SK-N-SH (cell line): ENCODE measurements at regions not wholly inside any gene's neighbourhood (a gene's known extent, or its start where the extent isn't known, plus 50 kb on each side); places are given as distances from the start of the nearest gene placed in this dataset.

ENCODE experiments used
- CTCF ChIA-PET: fragments of 300-600, 350-600 bp; formaldehyde crosslinking; extraction: SDS; loops from one replicate; lab custom pipeline; 2021; lab: Yijun Ruan, JAX
- POLR2A ChIA-PET: fragments of 350-600 bp; sonication (Branson Sonifier 250); formaldehyde crosslinking; extraction: SDS; loops from one replicate; lab custom pipeline; 2020; ENCODE audit warnings: antibody characterized with exemption, inconsistent platforms; lab: Yijun Ruan, JAX
- DNase-seq: peaks from one replicate; pipeline ENCODE4 v3.0.0; 2012
- H2AFZ ChIP-seq: fragments of 200-600 bp; sonication (generic); 2 replicates; pipeline ENCODE4 v1.8.1; 2016; ENCODE audit warnings: antibody characterized with exemption, mild to moderate bottlenecking, low read depth
- H3F3A ChIP-seq: fragments of 200-600 bp; sonication (generic); replicated peaks from 2 replicates; pipeline ENCODE3; 2016; ENCODE audit warnings: antibody characterized with exemption, mild to moderate bottlenecking; ENCODE audit not compliant: insufficient read depth
- H3K27ac ChIP-seq, 2 experiments: fragments of 200-500 bp in 1 of 2; fragments of 200-600 bp in 1 of 2; sonication (Bioruptor generic) in 1 of 2; sonication (generic), shearing (Covaris generic) in 1 of 2; 2 replicates each; pipeline versions ENCODE4 v1.5.1 to v1.6.1; 2014 to 2016; ENCODE audit warnings: low read depth in 2 of 2, inconsistent platforms in 1 of 2, low read length in 1 of 2, mild to moderate bottlenecking in 1 of 2, mixed read lengths in 1 of 2
- H3K27me3 ChIP-seq: fragments of 200-600 bp; sonication (generic), shearing (Covaris generic); 2 replicates; pipeline ENCODE4 v1.6.1; 2016; ENCODE audit warnings: mixed run types; ENCODE audit not compliant: insufficient read depth
- H3K36me3 ChIP-seq, 2 experiments: fragments of 200-500 bp in 1 of 2; fragments of 200-600 bp in 1 of 2; sonication (Bioruptor generic) in 1 of 2; sonication (generic) in 1 of 2; replicated peaks in 1 of 2; 2 replicates each; pipeline versions ENCODE3 to v1.5.1; 2014 to 2016; ENCODE audit warnings: low read length in 1 of 2, mild to moderate bottlenecking in 1 of 2; ENCODE audit not compliant: insufficient read depth in 2 of 2, control insufficient read depth in 1 of 2
- H3K4me1 ChIP-seq, 2 experiments: fragments of 200-500 bp in 1 of 2; fragments of 200-600 bp in 1 of 2; sonication (Bioruptor generic) in 1 of 2; sonication (generic), shearing (Covaris generic) in 1 of 2; 2 replicates each; pipeline versions ENCODE4 v1.5.1 to v1.6.1; 2014 to 2016; ENCODE audit warnings: low read depth in 1 of 2, low read length in 1 of 2, mixed run types in 1 of 2; ENCODE audit not compliant: insufficient read depth in 2 of 2, control insufficient read depth in 1 of 2
- H3K4me2 ChIP-seq: fragments of 200-600 bp; sonication (generic), shearing (Covaris generic); 2 replicates; pipeline ENCODE4 v1.6.1; 2017; ENCODE audit warnings: mixed run types
- H3K4me3 ChIP-seq, 2 experiments: fragments of 200-500 bp in 1 of 2; fragments of 200-600 bp in 1 of 2; sonication (Bioruptor generic) in 1 of 2; sonication (generic), shearing (Covaris generic) in 1 of 2; 2 replicates each; pipeline versions ENCODE4 v1.5.1 to v1.8.1; 2014 to 2016; ENCODE audit warnings: low read depth in 2 of 2, inconsistent platforms in 1 of 2, low read length in 1 of 2, mild to moderate bottlenecking in 1 of 2, mixed read lengths in 1 of 2, moderate library complexity in 1 of 2
- H3K79me2 ChIP-seq: fragments of 200-600 bp; sonication (generic); 2 replicates; pipeline ENCODE4 v1.8.1; 2017; ENCODE audit warnings: mild to moderate bottlenecking; ENCODE audit not compliant: insufficient read depth
- H3K9ac ChIP-seq: fragments of 200-600 bp; sonication (generic); 2 replicates; pipeline ENCODE4 v1.6.1; 2017; ENCODE audit warnings: mixed run types
- H3K9me2 ChIP-seq: fragments of 200-600 bp; sonication (generic); 2 replicates; pipeline ENCODE4 v1.6.1; 2017; ENCODE audit warnings: mixed run types
- H3K9me3 ChIP-seq: fragments of 200-600 bp; sonication (generic); 2 replicates; pipeline ENCODE4 v1.6.1; 2017; ENCODE audit warnings: mixed run types, mild to moderate bottlenecking, moderate library complexity
- H4K20me1 ChIP-seq: fragments of 200-600 bp; sonication (generic); 2 replicates; pipeline ENCODE4 v1.6.1; 2017; ENCODE audit warnings: mild to moderate bottlenecking, mixed run types; ENCODE audit not compliant: insufficient read depth
- CHD2 ChIP-seq: fragments of 150-350 bp; IDR thresholded peaks from 2 replicates; pipeline ENCODE4 v1.6.1; 2018; ENCODE audit warnings: low read length; ENCODE audit not compliant: partially characterized antibody
- ELF1 ChIP-seq: IDR thresholded peaks from 2 replicates; pipeline ENCODE4 v1.4.0; 2012
- EP300 ChIP-seq, 2 experiments: IDR thresholded peaks; 2 replicates each; pipeline versions ENCODE4 v1.4.0 to v1.6.1; 2012; ENCODE audit warnings: borderline replicate concordance in 1 of 2, low read depth in 1 of 2, low read length in 1 of 2
- FOSL2 ChIP-seq: IDR thresholded peaks from 2 replicates; pipeline ENCODE4 v1.4.0; 2012; ENCODE audit warnings: low read depth, mild to moderate bottlenecking, moderate library complexity, borderline replicate concordance
- FOXJ3 ChIP-seq: sonication (generic); formaldehyde crosslinking; IDR thresholded peaks from 2 replicates; pipeline ENCODE4 v1.5.1; 2020; ENCODE audit warnings: mild to moderate bottlenecking, missing genetic modification reagents
- MAX ChIP-seq: IDR thresholded peaks from 2 replicates; pipeline ENCODE4 v1.4.0; 2012; ENCODE audit warnings: low read depth
- MXI1 ChIP-seq: IDR thresholded peaks from 2 replicates; pipeline ENCODE4 v1.6.1; 2012; ENCODE audit warnings: mild to moderate bottlenecking, low read depth, low read length, improper control_type of control experiment
- NRF1 ChIP-seq: IDR thresholded peaks from 2 replicates; pipeline ENCODE4 v1.6.1; 2012; ENCODE audit warnings: low read depth, mild to moderate bottlenecking, low read length
- RCOR1 ChIP-seq: fragments of 150-350 bp; IDR thresholded peaks from 2 replicates; pipeline ENCODE4 v1.6.1; 2017; ENCODE audit warnings: antibody characterized with exemption, low read length
- RFX5 ChIP-seq: IDR thresholded peaks from 2 replicates; pipeline ENCODE4 v1.6.1; 2012; ENCODE audit warnings: mild to moderate bottlenecking, improper control_type of control experiment, low read length
- SIN3A ChIP-seq: IDR thresholded peaks from 2 replicates; pipeline ENCODE4 v1.6.1; 2012; ENCODE audit warnings: low read depth, mild to moderate bottlenecking, low read length, moderate library complexity, borderline replicate concordance
- SMC3 ChIP-seq: IDR thresholded peaks from 2 replicates; pipeline ENCODE4 v1.6.1; 2012; ENCODE audit warnings: low read depth, low read length, improper control_type of control experiment
- USF1 ChIP-seq: IDR thresholded peaks from 2 replicates; pipeline ENCODE4 v1.4.0; 2012; ENCODE audit warnings: low read depth, borderline replicate concordance
- USF2 ChIP-seq: fragments of 150-350 bp; IDR thresholded peaks from 2 replicates; pipeline ENCODE4 v1.6.1; 2017; ENCODE audit warnings: antibody characterized with exemption, low read length, low read depth, borderline replicate concordance
- WGBS: methylation state at CpG from one replicate; pipeline ENCODE4 v1.1.6; 2017; ENCODE audit warnings: low lambda C conversion rate; 5-methylcytosine and 5-hydroxymethylcytosine counted together
- TF ChIP-seq, protein P1 (sequence below): IDR thresholded peaks from 2 replicates; pipeline ENCODE4 v1.4.0; 2012; ENCODE audit warnings: low read depth, borderline replicate concordance
- TF ChIP-seq, protein P2 (sequence below): IDR thresholded peaks from 2 replicates; pipeline ENCODE4; 2012

DNA sequence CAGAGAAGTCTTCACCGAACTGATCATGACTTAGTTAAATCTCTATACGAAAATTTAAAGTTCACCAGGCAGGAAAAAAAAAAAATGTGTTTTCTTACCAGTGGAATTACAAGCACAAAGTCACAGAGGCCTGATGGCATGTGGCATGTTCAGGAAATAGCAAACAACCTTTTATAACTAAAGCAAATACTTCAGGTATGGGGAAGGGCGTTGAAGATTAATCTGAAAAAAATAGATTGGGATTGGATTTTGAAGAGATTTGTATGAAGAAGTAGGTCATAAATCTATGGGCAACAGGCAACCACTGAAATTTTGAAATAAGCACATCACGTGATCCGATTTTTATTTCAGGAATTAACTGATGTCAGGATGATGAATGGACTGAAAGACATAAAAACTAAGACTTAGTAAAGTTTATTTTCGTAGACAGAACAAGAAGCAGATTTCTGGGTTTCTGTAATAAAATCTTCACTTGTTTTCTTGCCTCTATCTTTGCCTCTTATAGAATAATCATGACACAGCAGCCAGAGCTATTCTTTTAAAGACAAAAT lies 295.9 kb upstream of the ADGRL4 start:
- CTCF ChIA-PET, result no interaction called here
- no peak overlapping the region for H3K4me3 ChIP-seq
- H3K4me2 ChIP-seq, result no peak overlapping the region
- no peak overlapping the region for H3K27ac ChIP-seq
- no peaks in the 10 kb centered on the region for H3K36me3 ChIP-seq
- no peaks in the 10 kb centered on the region; a peak in 1 of 4 replicates for H3K4me1 ChIP-seq
- POLR2A ChIA-PET, result no interaction called here
- no peaks in the 10 kb centered on the region for H4K20me1 ChIP-seq
- 72% methylated on average over 6 of the region's 6 CpGs for WGBS
- H3K9me3 ChIP-seq, result no peaks in the 10 kb centered on the region
- no peak overlapping the region for H3K9ac ChIP-seq
- no peak overlapping the region for H2AFZ ChIP-seq
- no peak for TF ChIP-seq USF2
- TF ChIP-seq RCOR1, result no peak
- TF ChIP-seq MAX, result no peak
- TF ChIP-seq FOSL2, result no peak
- no peak for TF ChIP-seq MXI1
- TF ChIP-seq, protein P1, sequence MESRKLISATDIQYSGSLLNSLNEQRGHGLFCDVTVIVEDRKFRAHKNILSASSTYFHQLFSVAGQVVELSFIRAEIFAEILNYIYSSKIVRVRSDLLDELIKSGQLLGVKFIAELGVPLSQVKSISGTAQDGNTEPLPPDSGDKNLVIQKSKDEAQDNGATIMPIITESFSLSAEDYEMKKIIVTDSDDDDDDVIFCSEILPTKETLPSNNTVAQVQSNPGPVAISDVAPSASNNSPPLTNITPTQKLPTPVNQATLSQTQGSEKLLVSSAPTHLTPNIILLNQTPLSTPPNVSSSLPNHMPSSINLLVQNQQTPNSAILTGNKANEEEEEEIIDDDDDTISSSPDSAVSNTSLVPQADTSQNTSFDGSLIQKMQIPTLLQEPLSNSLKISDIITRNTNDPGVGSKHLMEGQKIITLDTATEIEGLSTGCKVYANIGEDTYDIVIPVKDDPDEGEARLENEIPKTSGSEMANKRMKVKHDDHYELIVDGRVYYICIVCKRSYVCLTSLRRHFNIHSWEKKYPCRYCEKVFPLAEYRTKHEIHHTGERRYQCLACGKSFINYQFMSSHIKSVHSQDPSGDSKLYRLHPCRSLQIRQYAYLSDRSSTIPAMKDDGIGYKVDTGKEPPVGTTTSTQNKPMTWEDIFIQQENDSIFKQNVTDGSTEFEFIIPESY, result no peak
- no peak for TF ChIP-seq CHD2
- no peak for TF ChIP-seq ELF1
- TF ChIP-seq NRF1, result no peak
- TF ChIP-seq RFX5, result no peak
- TF ChIP-seq USF1, result no peak
- TF ChIP-seq EP300 (IDR thresholded peaks at IDR 0.05; ENCODE audit: borderline replicate concordance in 1 of 2, low read depth in 1 of 2, low read length in 1 of 2), result no peak
- no peak for TF ChIP-seq SIN3A
- TF ChIP-seq SMC3, result no peak
- TF ChIP-seq FOXJ3 (CRISPR knock-in tag), result no peak
- TF ChIP-seq, protein P2, sequence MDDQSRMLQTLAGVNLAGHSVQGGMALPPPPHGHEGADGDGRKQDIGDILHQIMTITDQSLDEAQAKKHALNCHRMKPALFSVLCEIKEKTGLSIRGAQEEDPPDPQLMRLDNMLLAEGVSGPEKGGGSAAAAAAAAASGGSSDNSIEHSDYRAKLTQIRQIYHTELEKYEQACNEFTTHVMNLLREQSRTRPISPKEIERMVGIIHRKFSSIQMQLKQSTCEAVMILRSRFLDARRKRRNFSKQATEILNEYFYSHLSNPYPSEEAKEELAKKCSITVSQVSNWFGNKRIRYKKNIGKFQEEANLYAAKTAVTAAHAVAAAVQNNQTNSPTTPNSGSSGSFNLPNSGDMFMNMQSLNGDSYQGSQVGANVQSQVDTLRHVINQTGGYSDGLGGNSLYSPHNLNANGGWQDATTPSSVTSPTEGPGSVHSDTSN, result no peak
- no peaks in the 10 kb centered on the region for H3K9me2 ChIP-seq
- no peak for DNase-seq
- no peaks in the 10 kb centered on the region for H3K27me3 ChIP-seq
- H3K79me2 ChIP-seq, result no peaks in the 10 kb centered on the region
- H3F3A ChIP-seq, result no peaks in the 10 kb centered on the region
